Activated T-cell treated with anti-CD3 and anti-CD28 coated beads, Interleukin-2, amount 50 U/mL, for 72 hours (primary cell): ENCODE measurements at regions not wholly inside any gene's neighbourhood (a gene's known extent, or its start where the extent isn't known, plus 50 kb on each side); places are given as distances from the start of the nearest gene placed in this dataset.

ENCODE experiments used
- ATAC-seq, 2 donors: fragments of 150-1000 bp; cut with Tn5 transposase; replicated peaks in 1 of 2; 2 replicates each; pipeline ENCODE4 v1.10.0; 2021; ENCODE audit warnings: moderate library complexity in 2 of 2, mild to moderate bottlenecking in 1 of 2
- DNase-seq, 2 donors: peaks; one replicate each; pipeline ENCODE4 v3.0.0; 2021 to 2022; ENCODE audit warnings: mixed read lengths in 1 of 2
- H3K27ac Mint-ChIP-seq: one replicate; pipeline ENCODE4 v1.8.0; 2022; ENCODE audit warnings: mild to moderate bottlenecking, moderate library complexity, mixed read lengths
- H3K27me3 Mint-ChIP-seq: one replicate; pipeline ENCODE4 v1.8.0; 2022; ENCODE audit warnings: low read depth, mixed read lengths
- H3K36me3 Mint-ChIP-seq, 2 donors: one replicate each; pipeline ENCODE4 v1.8.0; 2022; ENCODE audit warnings: mixed read lengths in 2 of 2, mild to moderate bottlenecking in 1 of 2; ENCODE audit not compliant: insufficient read depth in 2 of 2
- H3K4me1 Mint-ChIP-seq: one replicate; pipeline ENCODE4 v1.8.0; 2022; ENCODE audit warnings: low read depth, mixed read lengths
- H3K4me3 Mint-ChIP-seq, 2 donors: one replicate each; pipeline ENCODE4 v1.8.0; 2022; ENCODE audit warnings: mild to moderate bottlenecking in 2 of 2, mixed read lengths in 2 of 2, moderate library complexity in 2 of 2
- H3K9me3 Mint-ChIP-seq, 2 donors: one replicate each; pipeline ENCODE4 v1.8.0; 2022; ENCODE audit warnings: mixed read lengths in 2 of 2

DNA sequence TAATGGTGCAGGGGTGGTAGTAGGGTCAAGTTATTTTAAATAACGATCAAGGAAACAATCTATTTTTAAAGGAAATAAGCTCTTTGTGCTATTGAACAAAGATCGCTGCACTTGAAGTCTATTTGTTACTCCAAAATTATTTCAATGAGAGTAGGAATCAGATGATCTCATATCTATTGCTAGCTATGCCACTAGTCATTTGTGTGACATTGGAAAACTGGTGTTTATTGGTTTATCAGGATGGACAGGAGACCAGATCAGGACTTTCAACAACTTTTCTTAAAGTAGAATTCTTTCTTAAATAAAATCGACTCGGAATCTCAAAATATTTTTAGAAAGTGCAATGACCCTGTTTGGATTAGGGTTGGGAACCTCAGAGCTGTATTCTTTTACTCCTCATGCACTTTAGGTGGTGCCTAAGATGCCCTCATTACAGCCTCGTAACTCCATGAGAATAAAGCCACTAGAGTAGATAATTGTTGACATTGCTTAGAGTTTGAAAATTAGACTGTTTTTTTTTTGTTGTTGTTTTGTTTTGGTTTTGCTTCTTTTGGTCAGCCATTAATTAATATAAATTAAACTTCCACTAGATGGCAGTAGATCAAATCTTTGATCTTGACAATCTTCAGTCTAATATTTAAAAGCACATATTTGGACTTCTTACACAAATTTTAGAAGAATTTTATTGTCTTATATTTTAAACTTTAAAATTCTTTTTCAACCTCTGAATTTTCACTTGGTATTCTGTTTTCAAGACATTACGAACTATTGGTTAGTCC lies 352.4 kb downstream of the USP25 start:
- H3K27me3 Mint-ChIP-seq: no peaks in the 10 kb centered on the region
- no peaks in the 10 kb centered on the region for H3K9me3 Mint-ChIP-seq
- no peak for DNase-seq
- ATAC-seq: no peak
- H3K27ac Mint-ChIP-seq: no peak overlapping the region
- H3K4me1 Mint-ChIP-seq: no peaks in the 10 kb centered on the region
- H3K36me3 Mint-ChIP-seq: no peaks in the 10 kb centered on the region
- H3K4me3 Mint-ChIP-seq: no peak overlapping the region

DNA sequence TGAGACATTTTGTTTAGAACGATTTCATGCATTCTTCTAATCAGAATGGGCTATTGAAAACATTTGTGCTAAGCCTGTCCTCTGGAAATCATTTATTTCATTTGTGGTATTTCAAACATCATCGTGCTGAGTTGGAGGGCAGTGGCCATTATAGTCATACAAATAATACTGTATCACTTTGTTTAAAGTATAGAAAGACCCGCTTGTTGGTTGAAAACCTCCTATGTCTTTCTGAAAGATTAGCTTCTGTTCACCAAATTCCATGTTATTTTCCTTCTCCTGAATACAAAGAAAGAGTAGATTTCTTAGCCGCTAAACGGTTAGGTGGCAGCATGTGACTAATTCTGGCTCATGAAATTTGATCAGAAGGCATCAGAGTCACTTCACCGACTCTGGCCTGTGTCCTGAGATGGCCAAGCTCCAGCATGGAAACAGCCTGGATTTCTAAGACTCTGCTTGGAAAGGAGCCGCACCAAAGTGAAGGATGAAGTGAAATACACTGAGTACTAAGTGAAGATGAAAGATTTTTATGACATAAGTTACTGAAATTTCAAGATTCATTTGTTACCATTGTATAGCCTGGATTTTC lies 355.1 kb downstream of the USP25 start:
- H3K9me3 Mint-ChIP-seq: no peaks in the 10 kb centered on the region
- no peaks in the 10 kb centered on the region for H3K27me3 Mint-ChIP-seq
- H3K36me3 Mint-ChIP-seq: no peaks in the 10 kb centered on the region
- no peak overlapping the region for H3K4me3 Mint-ChIP-seq
- H3K4me1 Mint-ChIP-seq: no peaks in the 10 kb centered on the region
- ATAC-seq (no peak), DNase-seq (no peak)
- no peak overlapping the region for H3K27ac Mint-ChIP-seq

DNA sequence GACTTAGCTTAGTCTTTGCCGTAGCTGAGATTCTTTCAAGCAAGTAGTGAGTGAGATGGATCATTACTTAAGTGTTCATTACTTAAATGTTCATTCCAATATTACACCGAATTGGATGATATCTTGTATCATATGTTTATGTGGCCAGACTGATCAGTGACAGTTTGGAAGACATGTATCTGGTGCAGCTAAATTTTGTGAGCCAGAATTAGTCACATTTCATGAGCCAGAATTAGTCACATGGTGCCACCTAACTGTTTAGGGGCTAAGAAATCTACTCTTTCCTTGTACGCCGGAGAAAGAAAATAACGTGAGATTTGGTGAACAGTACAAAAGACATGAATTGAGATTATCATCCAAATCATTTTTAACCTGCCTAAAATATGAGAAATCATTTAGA lies 355.6 kb downstream of the USP25 start:
- no peaks in the 10 kb centered on the region for H3K36me3 Mint-ChIP-seq
- H3K27ac Mint-ChIP-seq: no peak overlapping the region
- no peak overlapping the region for H3K4me3 Mint-ChIP-seq
- H3K4me1 Mint-ChIP-seq: no peaks in the 10 kb centered on the region
- ATAC-seq (no peak), DNase-seq (no peak)
- H3K9me3 Mint-ChIP-seq: no peaks in the 10 kb centered on the region
- no peaks in the 10 kb centered on the region for H3K27me3 Mint-ChIP-seq

DNA sequence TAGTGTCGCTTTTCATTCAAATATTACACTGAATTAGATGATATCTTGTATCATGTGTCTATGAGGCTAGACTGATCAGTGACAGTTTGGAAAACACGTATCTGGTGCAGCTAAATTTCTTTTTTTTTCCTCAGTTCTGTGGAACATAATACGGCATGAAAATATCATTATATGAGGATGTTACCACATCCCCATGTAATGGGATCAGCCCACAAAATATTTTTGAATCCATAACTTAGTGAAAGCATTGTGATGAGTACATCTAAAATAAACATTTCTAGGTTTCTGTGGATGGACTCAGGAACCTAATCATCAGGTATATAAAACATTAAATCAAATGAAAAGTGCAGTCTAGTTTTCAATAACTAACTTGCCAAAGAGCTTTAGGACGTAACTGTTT lies 356.3 kb downstream of the USP25 start:
- no peaks in the 10 kb centered on the region for H3K9me3 Mint-ChIP-seq
- no peak for ATAC-seq

DNA sequence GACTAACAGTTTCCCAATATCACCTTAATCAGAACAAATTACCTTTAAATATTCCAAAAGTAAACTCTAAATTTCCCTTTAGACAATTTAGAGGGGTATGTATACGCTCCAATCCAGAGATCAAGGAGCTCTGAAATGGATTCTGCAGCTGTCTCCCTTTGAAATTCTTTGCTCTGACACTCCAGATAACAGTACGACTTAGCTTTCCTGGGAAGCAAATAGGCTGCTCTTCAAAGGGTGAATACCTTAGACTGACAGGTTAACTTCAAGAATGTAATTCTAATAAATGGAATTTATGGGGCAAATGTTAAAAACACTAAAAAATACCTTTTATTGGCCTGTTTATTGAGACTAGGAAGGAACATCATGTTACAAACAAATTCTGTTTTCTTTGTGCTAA lies 357.2 kb downstream of the USP25 start:
- Mint-ChIP-seq H3K9me3 (no peaks in the 10 kb centered on the region), H3K4me3 (no peak overlapping the region), H3K27ac (no peak overlapping the region), H3K4me1 (no peaks in the 10 kb centered on the region), H3K36me3 (no peaks in the 10 kb centered on the region), H3K27me3 (no peaks in the 10 kb centered on the region)
- ATAC-seq (no peak), DNase-seq (no peak)

More for the DNA sequence above, 356.3 kb downstream of the USP25 start:
- Mint-ChIP-seq H3K27me3 (no peaks in the 10 kb centered on the region), H3K27ac (no peak overlapping the region), H3K4me1 (no peaks in the 10 kb centered on the region), H3K36me3 (no peaks in the 10 kb centered on the region), H3K4me3 (no peak overlapping the region)
- DNase-seq: no peak

GRCh38 chr21:16087523-16087922 lies 357.7 kb downstream of the USP25 start:
- H3K9me3 Mint-ChIP-seq: no peaks in the 10 kb centered on the region

DNA sequence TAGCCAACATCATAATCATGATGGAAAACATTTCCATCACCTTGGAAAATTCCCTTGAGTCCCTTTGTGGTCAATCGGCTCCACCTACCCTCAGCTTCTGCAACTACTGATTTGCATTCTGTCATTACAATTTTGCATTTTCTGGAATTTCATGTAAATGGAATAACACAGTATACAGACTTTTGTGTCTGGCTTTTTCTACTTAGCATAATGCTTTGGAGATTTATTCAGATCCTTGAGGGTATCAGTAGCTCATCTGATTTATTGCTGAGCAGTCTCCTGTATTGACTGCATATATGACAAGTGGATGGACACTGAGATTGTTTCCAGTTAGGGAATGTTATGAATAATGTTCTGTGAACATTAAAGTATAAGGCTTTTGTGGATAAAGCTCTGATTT lies 358.3 kb downstream of the USP25 start:
- Mint-ChIP-seq H3K27ac (no peak overlapping the region), H3K27me3 (no peaks in the 10 kb centered on the region), H3K9me3 (no peaks in the 10 kb centered on the region), H3K36me3 (no peaks in the 10 kb centered on the region), H3K4me3 (no peak overlapping the region), H3K4me1 (no peaks in the 10 kb centered on the region)
- ATAC-seq (no peak), DNase-seq (no peak)

More at GRCh38 chr21:16087523-16087922, 357.7 kb downstream of the USP25 start:
- DNase-seq (no peak), ATAC-seq (no peak)
- Mint-ChIP-seq H3K4me1 (no peaks in the 10 kb centered on the region), H3K27ac (no peak overlapping the region), H3K36me3 (no peaks in the 10 kb centered on the region), H3K27me3 (no peaks in the 10 kb centered on the region), H3K4me3 (no peak overlapping the region)

DNA sequence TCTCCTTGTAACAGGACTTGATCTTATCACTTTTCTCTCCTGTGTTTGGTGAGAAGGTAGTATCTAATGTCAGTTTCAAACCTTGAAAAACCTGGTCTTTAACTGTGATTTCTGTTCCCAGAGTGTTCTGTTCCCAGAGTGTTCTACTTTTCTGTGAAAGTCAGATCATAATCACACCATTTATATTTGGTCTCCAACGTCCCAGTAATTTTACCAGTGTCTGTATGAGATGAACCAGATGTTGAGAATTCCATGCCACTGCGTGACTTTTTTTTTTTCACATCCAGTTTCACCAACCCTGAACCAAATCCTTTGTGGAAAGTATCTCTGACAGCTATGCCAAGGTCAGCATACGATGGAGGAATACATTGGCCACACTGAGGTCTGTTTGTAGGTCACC lies 365.2 kb downstream of the USP25 start:
- Mint-ChIP-seq H3K9me3 (no peaks in the 10 kb centered on the region), H3K4me3 (no peak overlapping the region), H3K4me1 (no peaks in the 10 kb centered on the region), H3K27ac (no peak overlapping the region), H3K27me3 (no peaks in the 10 kb centered on the region), H3K36me3 (no peaks in the 10 kb centered on the region)
- DNase-seq: no peak
- no peak for ATAC-seq

GRCh38 chr21:16096988-16097387 lies 367.2 kb downstream of the USP25 start:
- no peaks in the 10 kb centered on the region for H3K36me3 Mint-ChIP-seq
- DNase-seq (no peak), ATAC-seq (no peak)
- no peak overlapping the region for H3K27ac Mint-ChIP-seq
- no peaks in the 10 kb centered on the region for H3K9me3 Mint-ChIP-seq
- H3K27me3 Mint-ChIP-seq: no peaks in the 10 kb centered on the region
- no peak overlapping the region for H3K4me3 Mint-ChIP-seq
- H3K4me1 Mint-ChIP-seq: no peaks in the 10 kb centered on the region

DNA sequence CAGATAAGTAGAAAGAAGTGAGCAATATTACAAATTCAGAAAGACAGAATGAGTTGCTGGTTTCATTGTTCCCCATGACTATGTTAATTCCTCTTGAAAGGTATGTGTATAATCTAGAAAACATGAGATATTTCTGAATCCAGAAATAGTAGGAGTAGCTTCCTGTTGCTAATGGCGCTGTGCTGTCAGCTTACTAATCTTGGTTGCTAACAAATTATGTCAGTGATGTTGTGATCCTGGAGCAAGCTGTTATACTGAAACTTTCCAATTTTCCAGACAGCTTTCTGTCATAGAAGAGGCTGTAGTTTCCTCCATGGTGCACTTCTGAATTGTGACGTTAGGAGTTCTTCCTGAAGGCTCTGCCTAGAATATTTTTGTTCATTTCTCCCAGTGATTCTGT lies 372.3 kb downstream of the USP25 start:
- ATAC-seq (no peak), DNase-seq (no peak)
- Mint-ChIP-seq H3K4me3 (no peak overlapping the region), H3K36me3 (no peaks in the 10 kb centered on the region), H3K27me3 (no peaks in the 10 kb centered on the region), H3K9me3 (no peaks in the 10 kb centered on the region), H3K27ac (no peak overlapping the region), H3K4me1 (no peaks in the 10 kb centered on the region)

DNA sequence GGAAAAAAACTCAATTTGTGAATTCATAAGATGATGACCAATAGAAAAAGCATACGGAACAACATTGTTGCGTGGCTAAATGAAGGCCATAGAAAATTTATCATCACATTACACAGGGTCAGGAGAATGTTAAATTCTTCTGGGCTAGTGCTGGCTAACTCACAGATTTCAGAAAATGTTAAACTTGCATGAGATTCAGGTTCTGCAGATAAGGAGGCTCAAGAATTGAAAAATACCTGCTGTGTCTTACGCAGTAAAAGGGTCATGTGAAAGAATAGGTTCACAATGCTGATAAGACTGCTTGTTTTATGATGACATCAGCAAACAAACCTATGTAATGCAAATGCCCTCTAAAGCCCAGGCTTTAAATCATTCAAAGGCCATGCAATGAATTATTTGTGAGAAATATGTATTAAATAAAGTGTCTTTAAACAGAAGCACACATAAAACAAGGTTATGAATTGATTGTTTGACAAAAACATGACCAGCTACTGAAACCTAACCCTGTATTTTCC lies 378.8 kb downstream of the USP25 start:
- Mint-ChIP-seq H3K4me3 (no peak overlapping the region), H3K27me3 (no peaks in the 10 kb centered on the region), H3K4me1 (no peaks in the 10 kb centered on the region), H3K27ac (no peak overlapping the region), H3K9me3 (peaks cover 0 to 2% of the 10 kb centered on the region in 2 donors), H3K36me3 (no peaks in the 10 kb centered on the region)
- DNase-seq: no peak
- ATAC-seq: no peak

DNA sequence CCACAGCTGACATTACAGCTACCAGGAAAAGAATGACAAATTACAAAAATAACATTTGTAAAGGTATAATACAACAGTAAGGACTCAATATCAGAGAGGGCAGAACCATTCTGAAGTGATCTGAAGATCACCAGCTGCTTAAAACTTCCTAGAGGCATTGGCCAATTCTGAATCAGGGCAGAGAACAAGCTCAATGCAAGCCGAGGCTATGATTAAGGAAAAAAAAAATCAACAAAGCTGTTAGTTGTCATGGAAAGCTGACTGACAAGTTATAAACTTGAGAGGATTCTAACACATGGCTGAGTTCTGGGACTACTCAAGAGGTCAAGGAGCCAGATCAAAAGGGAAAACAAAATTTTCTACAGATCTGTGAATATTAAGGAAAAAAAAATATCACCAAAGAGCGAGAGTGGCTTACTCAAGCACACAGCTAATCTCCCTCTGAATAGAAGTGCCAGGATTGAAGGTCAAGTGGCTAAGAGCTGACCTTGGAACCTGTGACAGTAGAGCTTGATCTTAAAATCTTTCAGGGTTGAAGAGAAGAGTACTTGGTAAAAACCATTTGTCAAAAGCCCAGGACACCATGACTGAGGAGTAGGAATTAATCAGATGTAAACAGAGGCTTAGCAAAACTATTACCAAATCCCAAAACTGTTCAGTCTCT lies 383.4 kb downstream of the USP25 start:
- peaks cover 0 to 3% of the 10 kb centered on the region in 2 donors for H3K9me3 Mint-ChIP-seq
- ATAC-seq (no peak), DNase-seq (no peak)
- H3K4me1 Mint-ChIP-seq: no peaks in the 10 kb centered on the region
- H3K27me3 Mint-ChIP-seq: no peaks in the 10 kb centered on the region
- H3K27ac Mint-ChIP-seq: no peak overlapping the region
- H3K4me3 Mint-ChIP-seq: no peak overlapping the region
- peaks cover 0 to 2% of the 10 kb centered on the region in 2 donors for H3K36me3 Mint-ChIP-seq

DNA sequence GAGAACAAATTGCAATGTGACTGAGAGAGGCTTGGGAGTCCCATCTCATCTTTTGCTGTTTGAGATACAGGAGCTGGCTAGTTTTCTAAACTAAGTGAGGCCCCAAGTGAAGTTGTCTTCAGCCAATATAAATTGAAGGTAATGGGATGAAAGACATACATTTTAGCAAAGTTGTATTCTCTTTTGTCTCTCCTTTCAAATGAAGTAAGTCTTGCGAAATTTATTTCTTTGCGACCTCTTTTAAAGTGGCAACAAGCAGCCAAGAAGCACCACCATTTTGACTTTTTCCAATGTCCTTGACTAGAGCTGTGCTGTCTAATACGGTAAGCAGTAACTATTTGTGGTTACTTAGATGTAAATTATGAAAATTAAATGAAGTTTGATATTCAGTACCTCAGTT lies 385.7 kb downstream of the USP25 start:
- DNase-seq (no peak), ATAC-seq (no peak)
- H3K4me3 Mint-ChIP-seq: no peak overlapping the region
- peaks cover 0 to 3% of the 10 kb centered on the region in 2 donors for H3K9me3 Mint-ChIP-seq
- no peaks in the 10 kb centered on the region for H3K27me3 Mint-ChIP-seq
- peaks cover 0 to 2% of the 10 kb centered on the region in 2 donors for H3K36me3 Mint-ChIP-seq
- no peak overlapping the region for H3K27ac Mint-ChIP-seq
- H3K4me1 Mint-ChIP-seq: no peaks in the 10 kb centered on the region
